ENCODE measurements at regions not wholly inside any gene's neighbourhood (a gene's known extent, or its start where the extent isn't known, plus 50 kb on each side); places are given as distances from the start of the nearest gene placed in this dataset.

GRCh38 chrY:11022734-11023133 is 1495.1 kb downstream of the TSPY10 start:
- Histone ChIP-seq H3K9ac (ENCODE audit: insufficient read depth, low read depth, low read length) (no peak overlapping the region), H3K79me2 (ENCODE audit: insufficient read depth, low read length) (no peaks in the 10 kb centered on the region), H2AFZ (ENCODE audit: low read length) (no peak overlapping the region), H4K20me1 (ENCODE audit: insufficient read depth, low read length) (no peaks in the 10 kb centered on the region), H3K27ac (ENCODE audit: extremely low read length, insufficient read depth, low read length) (no peak overlapping the region), H3K36me3 (replicated peaks in 1 of 2; ENCODE audit: control insufficient read depth in 1 of 2, insufficient read depth in 2 of 2, low read length in 2 of 2) (no peaks in the 10 kb centered on the region), H3K4me3 (replicated peaks in 1 of 3; ENCODE audit: insufficient read depth in 1 of 3, low read depth in 2 of 3, low read length in 3 of 3) (no peak overlapping the region), H3K4me2 (ENCODE audit: low read depth, low read length) (no peak overlapping the region), H3K27me3 (ENCODE audit: control insufficient read depth in 1 of 2, insufficient read depth in 2 of 2, low read length in 2 of 2) (no peaks in the 10 kb centered on the region), H3K4me1 (ENCODE audit: insufficient read depth, low read length) (no peaks in the 10 kb centered on the region), H3K9me3 (ENCODE audit: low read length) (peaks cover 91% of the 10 kb centered on the region)
- POLR2A ChIA-PET, result no interaction called here
- ATAC-seq (no peak), FAIRE-seq (no peak), DNase-seq (ENCODE audit: low spot score) (no peak)
- intact Hi-C loops (cut with micrococcal nuclease; ENCODE audit: unreplicated experiment) (no loop called here), in situ Hi-C loops (cut with HindIII; ENCODE audit: extremely low pct_ligation_motif_present, low pct_unique_long_range_greater_than_20kb) (no loop called here)
- 0% methylated on average over 1 of the region's 1 CpG for WGBS (ENCODE audit: low lambda C conversion rate)
- CTCF ChIA-PET (ENCODE audit: low intra/inter-chr PET ratio, low total read pairs), result no interaction called here
- no peak for TF ChIP-seq TBP (CRISPR knock-in tag; IDR thresholded peaks at IDR 0.05)
- no peak for TF ChIP-seq TSC22D2 (CRISPR knock-in tag; IDR thresholded peaks at IDR 0.05; ENCODE audit: borderline replicate concordance)
- TF ChIP-seq SNRNP70 (IDR thresholded peaks at IDR 0.05; ENCODE audit: low read depth, low read length), result no peak
- no peak for TF ChIP-seq HBP1 (CRISPR knock-in tag; IDR thresholded peaks at IDR 0.05; ENCODE audit: low read depth)
- TF ChIP-seq FOXA1 (IDR thresholded peaks at IDR 0.05), result no peak
- TF ChIP-seq FOXA1 (CRISPR knock-in tag; IDR thresholded peaks at IDR 0.05), result no peak
- no peak for TF ChIP-seq DR1 (CRISPR knock-in tag; IDR thresholded peaks at IDR 0.05)
- TF ChIP-seq FOXJ3 (CRISPR knock-in tag; IDR thresholded peaks at IDR 0.05; ENCODE audit: borderline replicate concordance), result no peak
- TF ChIP-seq ZFP41 (CRISPR knock-in tag; IDR thresholded peaks at IDR 0.05; ENCODE audit: borderline replicate concordance), result no peak
- no peak for TF ChIP-seq SOX5 (CRISPR knock-in tag; IDR thresholded peaks at IDR 0.05; ENCODE audit: borderline replicate concordance)
- TF ChIP-seq ZNF687 (CRISPR knock-in tag; IDR thresholded peaks at IDR 0.05), result no peak
- no TSS peak for BruUV-seq (replicated peaks)

All from HepG2 (cell line).